GM10248 (cell line): ENCODE measurements at regions not wholly inside any gene's neighbourhood (a gene's known extent, or its start where the extent isn't known, plus 50 kb on each side); places are given as distances from the start of the nearest gene placed in this dataset.
A peak's percentile ranks its signal among the peaks of the same experiment; 100 is the strongest.

Experiments used
- CTCF ChIA-PET: fragments of 300-600 bp; sonication (Branson Sonifier 250); formaldehyde crosslinking; extraction: SDS; loops from one replicate; lab custom pipeline; 2021; ENCODE audit warnings: antibody characterized with exemption; lab: Yijun Ruan, JAX
- POLR2A ChIA-PET: fragments of 350-650 bp; sonication (Branson Sonifier 250); formaldehyde crosslinking; extraction: SDS; loops from one replicate; lab custom pipeline; 2020; ENCODE audit warnings: antibody characterized with exemption; lab: Yijun Ruan, JAX
- DNase-seq: peaks from one replicate; pipeline ENCODE4 v3.0.0; 2012; ENCODE audit errors: extremely low spot score
- TF ChIP-seq, protein P1 (sequence below): IDR thresholded peaks from 2 replicates; pipeline ENCODE4 v1.5.1; 2012; ENCODE audit warnings: mild to moderate bottlenecking, low read depth; ENCODE audit errors: extremely low read depth, missing control alignments, control extremely low read depth

DNA sequence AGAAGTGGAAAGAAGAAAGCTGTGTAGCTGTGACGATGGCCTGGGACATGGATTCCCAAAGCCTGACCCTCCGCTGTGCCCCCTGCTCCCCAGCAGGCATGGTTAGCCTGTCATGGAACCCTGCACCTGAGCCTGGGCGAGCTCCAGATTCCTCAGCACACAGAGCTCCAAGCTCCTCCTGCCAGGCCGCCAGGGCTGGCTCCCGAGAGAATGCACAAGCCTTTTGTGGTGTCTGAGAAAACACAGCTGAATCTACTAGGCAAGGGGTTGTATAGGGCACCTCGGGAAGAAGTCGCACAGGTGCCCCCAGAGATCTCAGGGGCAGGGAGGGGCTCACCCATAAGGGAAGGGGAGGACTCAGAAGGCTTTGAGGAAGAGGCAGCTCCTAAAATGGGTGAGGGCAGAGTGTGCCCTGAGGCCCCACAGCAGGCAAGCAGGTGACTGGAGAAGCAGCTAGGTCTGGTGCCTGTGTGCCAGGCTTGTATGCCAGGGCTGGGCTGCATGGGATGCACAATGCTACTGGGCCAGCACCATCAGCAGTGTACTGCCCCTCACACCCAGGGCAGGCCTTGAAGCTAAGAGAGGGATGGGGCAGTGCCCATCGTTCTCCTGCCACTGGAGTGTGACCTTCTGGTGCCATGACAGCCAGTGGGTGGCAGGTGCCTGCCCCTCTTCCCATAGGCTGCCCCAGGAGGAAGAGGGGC is 64.3 kb upstream of the CD93 start:
- CTCF ChIA-PET: interaction anchor here (0.8 to 2.2 kb wide), 6 partner anchors 9 to 191 kb away, joined by 3 to 12 read pairs (median 4); no protein-coding TSS in a partner anchor
- TF ChIP-seq, protein P1, sequence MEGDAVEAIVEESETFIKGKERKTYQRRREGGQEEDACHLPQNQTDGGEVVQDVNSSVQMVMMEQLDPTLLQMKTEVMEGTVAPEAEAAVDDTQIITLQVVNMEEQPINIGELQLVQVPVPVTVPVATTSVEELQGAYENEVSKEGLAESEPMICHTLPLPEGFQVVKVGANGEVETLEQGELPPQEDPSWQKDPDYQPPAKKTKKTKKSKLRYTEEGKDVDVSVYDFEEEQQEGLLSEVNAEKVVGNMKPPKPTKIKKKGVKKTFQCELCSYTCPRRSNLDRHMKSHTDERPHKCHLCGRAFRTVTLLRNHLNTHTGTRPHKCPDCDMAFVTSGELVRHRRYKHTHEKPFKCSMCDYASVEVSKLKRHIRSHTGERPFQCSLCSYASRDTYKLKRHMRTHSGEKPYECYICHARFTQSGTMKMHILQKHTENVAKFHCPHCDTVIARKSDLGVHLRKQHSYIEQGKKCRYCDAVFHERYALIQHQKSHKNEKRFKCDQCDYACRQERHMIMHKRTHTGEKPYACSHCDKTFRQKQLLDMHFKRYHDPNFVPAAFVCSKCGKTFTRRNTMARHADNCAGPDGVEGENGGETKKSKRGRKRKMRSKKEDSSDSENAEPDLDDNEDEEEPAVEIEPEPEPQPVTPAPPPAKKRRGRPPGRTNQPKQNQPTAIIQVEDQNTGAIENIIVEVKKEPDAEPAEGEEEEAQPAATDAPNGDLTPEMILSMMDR: no peak
- POLR2A ChIA-PET: no interaction called here
- DNase-seq: no peak

DNA sequence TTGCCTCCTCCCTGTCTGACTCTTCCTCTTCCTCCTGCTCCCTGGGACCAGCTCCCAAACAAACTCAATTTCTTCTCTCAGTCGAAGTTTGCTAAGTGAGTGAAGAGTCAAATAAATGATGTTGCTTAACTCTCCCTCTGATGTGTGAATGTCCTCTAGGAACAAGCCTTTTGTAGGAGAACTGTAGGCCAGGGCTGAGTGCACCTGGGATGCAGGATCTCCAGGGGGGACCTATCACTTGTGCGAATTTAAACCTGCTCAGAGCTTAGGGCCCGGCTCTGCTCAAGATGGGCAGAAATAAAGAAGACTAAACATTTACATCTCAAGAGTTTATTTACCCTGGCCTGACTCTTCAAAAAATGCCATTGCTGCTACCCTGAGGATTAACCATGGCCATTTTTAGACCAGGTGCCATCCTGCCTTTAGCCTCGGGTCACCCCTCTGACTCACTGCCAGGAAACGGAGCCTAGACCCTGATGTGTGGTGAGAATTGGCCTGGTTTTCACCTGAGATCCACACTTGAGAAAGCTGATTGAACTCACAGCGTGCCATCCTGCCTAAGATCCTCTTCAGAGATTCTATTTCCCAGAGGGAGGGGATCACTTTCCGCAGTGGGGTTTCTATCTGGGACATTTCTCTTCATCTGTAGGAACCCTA is 63.6 kb upstream of the CD93 start:
- CTCF ChIA-PET: interaction anchor here (0.8 to 2.2 kb wide), 6 partner anchors 10 to 191 kb away, joined by 3 to 12 read pairs (median 4); no protein-coding TSS in a partner anchor
- TF ChIP-seq, protein P1: no peak
- POLR2A ChIA-PET: no interaction called here
- no peak for DNase-seq

DNA sequence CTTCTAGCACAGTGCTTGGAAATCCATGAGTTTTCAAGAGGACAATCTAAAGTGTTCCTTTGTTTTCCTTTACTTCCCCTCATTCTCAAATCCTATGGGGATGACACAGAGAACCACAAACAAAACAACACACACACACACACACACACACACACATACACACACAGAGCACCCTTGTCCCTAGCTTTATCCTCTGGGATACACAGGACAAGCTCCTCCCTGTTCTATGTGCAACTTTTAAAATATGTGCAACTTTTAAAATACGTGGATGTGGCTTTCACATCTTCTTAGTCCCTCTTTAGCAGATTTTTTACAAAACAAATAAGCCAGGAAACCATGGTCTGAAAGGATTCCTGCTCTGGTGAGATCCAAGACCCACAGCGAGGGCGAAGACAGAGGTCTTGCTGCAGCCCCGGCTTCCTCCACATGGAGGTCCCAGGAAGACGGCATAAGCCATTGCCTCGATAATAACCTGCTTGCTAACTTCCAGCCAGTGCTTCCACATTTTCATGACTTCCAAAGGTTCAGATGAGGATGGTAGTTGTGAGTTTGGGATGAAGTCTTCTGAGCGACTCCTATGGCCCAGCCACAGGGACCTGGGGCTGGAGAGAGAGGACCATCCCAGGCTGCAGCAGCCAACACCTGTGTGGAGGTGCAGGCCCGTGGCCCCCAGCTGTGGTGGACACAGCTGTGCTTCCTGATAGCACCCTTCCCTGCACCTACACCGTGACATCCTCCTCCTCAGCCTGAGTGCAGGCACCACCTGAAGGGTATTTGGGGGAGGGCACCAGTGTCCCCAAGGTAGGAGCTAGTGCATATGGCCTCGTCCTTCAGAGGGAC is 62.8 kb upstream of the CD93 start:
- ChIA-PET CTCF (interaction anchor here (1.7 to 2.2 kb wide), 5 partner anchors 11 to 457 kb away, joined by 3 to 12 read pairs (median 5); no protein-coding TSS in a partner anchor), POLR2A (no interaction called here)
- TF ChIP-seq, protein P1: no peak
- no peak for DNase-seq

DNA sequence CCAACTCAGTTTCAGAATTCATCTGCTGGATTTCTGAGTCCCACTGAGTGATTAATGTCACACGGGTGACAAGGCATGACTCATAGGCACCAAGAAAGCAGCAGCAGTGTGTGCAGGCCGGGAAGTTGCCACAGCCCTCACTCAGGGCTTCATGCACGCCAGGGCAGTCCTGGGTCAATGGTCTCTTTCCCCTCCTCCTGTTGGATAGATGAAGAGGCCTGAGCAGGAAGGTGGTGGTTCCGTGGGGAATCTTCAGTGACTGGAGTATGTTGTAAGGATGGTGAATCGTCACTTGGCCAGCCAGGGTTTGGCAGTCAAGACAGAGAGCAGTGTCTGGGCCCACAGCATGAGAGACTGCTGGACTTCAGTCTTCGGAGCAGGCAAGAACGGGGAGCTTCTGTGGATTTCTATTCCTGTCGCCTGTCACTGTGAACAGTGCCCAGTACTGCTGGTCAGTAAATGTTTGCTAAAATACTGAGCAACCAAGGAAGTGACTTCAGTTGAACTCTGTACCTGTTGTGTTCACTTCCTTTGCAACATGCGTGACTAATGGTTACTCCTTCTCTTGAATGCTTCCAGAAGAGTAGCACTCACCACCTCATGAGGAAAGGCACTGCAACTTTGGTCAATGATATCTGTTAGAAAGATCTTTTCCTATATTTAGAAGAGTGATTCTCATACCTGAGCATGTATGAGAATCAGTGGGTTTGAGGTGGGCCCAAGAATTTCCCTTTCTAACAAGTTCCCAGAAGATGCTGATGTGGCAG is 62.0 kb upstream of the CD93 start:
- POLR2A ChIA-PET: no interaction called here
- peak; percentile 56 for DNase-seq
- CTCF ChIA-PET: interaction anchor here (1.1 to 2.2 kb wide), 5 partner anchors 15 to 457 kb away, joined by 3 to 5 read pairs (median 4); no protein-coding TSS in a partner anchor
- TF ChIP-seq, protein P1: no peak

DNA sequence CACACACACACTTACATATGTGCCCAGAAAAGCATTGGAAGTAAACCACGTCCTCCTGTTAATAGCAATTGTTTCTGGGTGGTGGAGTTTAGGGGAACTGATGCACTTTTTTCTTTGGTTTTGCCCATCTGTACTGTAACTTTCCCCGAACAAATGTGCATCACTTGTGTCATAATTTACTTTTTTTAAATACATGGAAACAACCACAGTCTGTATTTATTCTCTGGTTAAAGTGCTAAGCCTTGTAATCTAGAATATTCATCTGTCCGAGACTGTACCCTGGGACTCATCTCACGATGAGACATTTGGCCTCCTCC is 61.5 kb upstream of the CD93 start:
- CTCF ChIA-PET: interaction anchor here (1.1 to 2.2 kb wide), 7 partner anchors 9 to 456 kb away, joined by 3 to 6 read pairs (median 4); no protein-coding TSS in a partner anchor
- TF ChIP-seq, protein P1: no peak
- DNase-seq: no peak
- POLR2A ChIA-PET: no interaction called here
